KMS-11 (cell line): ENCODE measurements at regions not wholly inside any gene's neighbourhood (a gene's known extent, or its start where the extent isn't known, plus 50 kb on each side); places are given as distances from the start of the nearest gene placed in this dataset.

Experiments
- H2AFZ ChIP-seq: fragments of 200-600 bp; sonication (generic); 2 replicates; pipeline ENCODE4 v1.6.1; 2016; ENCODE audit warnings: antibody characterized with exemption, mixed run types, low read depth
- H3K27ac ChIP-seq: fragments of 200-600 bp; sonication (generic); 2 replicates; pipeline ENCODE4 v1.6.1; 2016; ENCODE audit warnings: mild to moderate bottlenecking, mixed run types
- H3K27me3 ChIP-seq: fragments of 200-600 bp; sonication (generic); 2 replicates; pipeline ENCODE4 v1.6.1; 2017; ENCODE audit warnings: mild to moderate bottlenecking, low read depth, mixed run types, moderate library complexity; ENCODE audit not compliant: insufficient read depth
- H3K36me3 ChIP-seq: fragments of 200-600 bp; sonication (generic); 2 replicates; pipeline ENCODE4 v1.6.1; 2017; ENCODE audit warnings: mild to moderate bottlenecking, mixed run types; ENCODE audit not compliant: insufficient read depth
- H3K4me1 ChIP-seq: fragments of 200-600 bp; sonication (generic); 2 replicates; pipeline ENCODE4 v1.6.1; 2016; ENCODE audit warnings: mild to moderate bottlenecking, low read depth, mixed run types; ENCODE audit not compliant: poor library complexity, severe bottlenecking
- H3K4me2 ChIP-seq: fragments of 200-600 bp; sonication (generic); 2 replicates; pipeline ENCODE4 v1.7.0; 2016; ENCODE audit warnings: mild to moderate bottlenecking, mixed run types
- H3K4me3 ChIP-seq: fragments of 200-600 bp; sonication (generic); IDR thresholded peaks from 2 replicates; pipeline ENCODE4 v1.6.1; 2017; ENCODE audit warnings: low read depth, low read length, mixed read lengths; ENCODE audit not compliant: insufficient read depth
- H3K79me2 ChIP-seq: fragments of 200-600 bp; sonication (generic); 2 replicates; pipeline ENCODE4 v1.6.1; 2016; ENCODE audit warnings: low read depth, mixed run types; ENCODE audit not compliant: insufficient read depth
- H3K9ac ChIP-seq: fragments of 200-600 bp; sonication (generic); 2 replicates; pipeline ENCODE4 v1.6.1; 2016; ENCODE audit warnings: mild to moderate bottlenecking, mixed run types
- H4K20me1 ChIP-seq: fragments of 200-600 bp; sonication (generic); 2 replicates; pipeline ENCODE4 v1.6.1; 2016; ENCODE audit warnings: mild to moderate bottlenecking, mixed run types; ENCODE audit not compliant: insufficient read depth
- CTCF ChIP-seq: fragments of 200-600 bp; sonication (generic); conservative IDR thresholded peaks from 2 replicates; pipeline ENCODE4 v1.6.1; 2017; ENCODE audit warnings: low read depth, mild to moderate bottlenecking, antibody characterized with exemption, low read length, moderate library complexity, mixed read lengths

DNA sequence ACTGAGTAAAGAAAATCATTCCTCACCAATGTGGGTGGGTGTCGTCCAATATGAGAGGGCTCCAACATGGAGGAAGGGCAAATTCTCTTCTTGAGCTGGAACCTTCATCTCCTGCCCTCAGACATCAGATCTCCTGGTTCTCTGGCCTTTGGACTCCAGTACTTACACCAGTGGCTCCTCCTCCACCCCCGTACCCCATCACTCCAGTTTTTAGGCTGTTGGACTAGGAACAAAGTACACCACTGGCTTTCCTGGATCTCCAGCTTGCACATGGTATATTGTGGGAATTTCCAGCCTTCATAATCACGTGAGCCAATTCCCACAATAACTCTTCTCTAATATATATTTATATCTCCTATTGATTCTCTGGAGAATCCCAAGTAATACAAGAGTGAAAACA, 196.9 kb downstream of the PDHA2 start:
- no peak overlapping the region for H2AFZ ChIP-seq
- H3K9ac ChIP-seq, result no peak overlapping the region
- H3K27me3 ChIP-seq, result no peaks in the 10 kb centered on the region
- H3K79me2 ChIP-seq, result no peaks in the 10 kb centered on the region
- no peaks in the 10 kb centered on the region for H3K4me1 ChIP-seq
- H4K20me1 ChIP-seq, result no peaks in the 10 kb centered on the region
- no peak overlapping the region for H3K4me2 ChIP-seq
- TF ChIP-seq CTCF, result no peak
- no peak overlapping the region for H3K27ac ChIP-seq
- no peaks in the 10 kb centered on the region for H3K36me3 ChIP-seq
- H3K4me3 ChIP-seq, result no peak overlapping the region

GRCh38 chr4:96037705-96038104, 197.8 kb downstream of the PDHA2 start:
- Histone ChIP-seq H4K20me1 (no peaks in the 10 kb centered on the region), H3K36me3 (no peaks in the 10 kb centered on the region), H3K9ac (no peak overlapping the region), H2AFZ (no peak overlapping the region), H3K4me1 (no peaks in the 10 kb centered on the region), H3K79me2 (no peaks in the 10 kb centered on the region), H3K27ac (no peak overlapping the region), H3K4me2 (no peak overlapping the region), H3K27me3 (no peaks in the 10 kb centered on the region), H3K4me3 (no peak overlapping the region)
- no peak for TF ChIP-seq CTCF

DNA sequence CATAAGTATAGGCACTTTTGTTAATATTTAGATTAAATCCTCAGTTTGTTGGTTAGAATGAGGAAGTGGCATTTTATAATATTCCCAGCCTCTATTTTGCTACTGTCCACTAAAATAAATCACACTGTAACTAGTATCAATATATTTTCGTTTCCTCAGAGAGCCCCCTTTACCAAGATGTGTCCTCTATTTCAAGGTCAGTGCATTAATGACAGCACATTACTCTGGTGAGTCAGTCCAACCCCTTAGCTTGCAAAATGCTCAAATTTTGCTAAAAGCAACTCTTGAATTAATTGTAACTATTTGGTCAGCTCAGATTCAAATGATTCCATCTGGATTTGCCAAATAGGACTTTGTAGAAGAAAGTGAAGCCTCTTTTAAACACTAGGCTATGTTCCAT, 199.3 kb downstream of the PDHA2 start:
- Histone ChIP-seq H3K27ac (no peak overlapping the region), H3K79me2 (no peaks in the 10 kb centered on the region), H3K4me1 (no peaks in the 10 kb centered on the region), H3K4me2 (no peak overlapping the region), H3K9ac (no peak overlapping the region), H4K20me1 (no peaks in the 10 kb centered on the region), H3K36me3 (no peaks in the 10 kb centered on the region), H2AFZ (no peak overlapping the region), H3K4me3 (no peak overlapping the region), H3K27me3 (no peaks in the 10 kb centered on the region)
- TF ChIP-seq CTCF, result no peak

DNA sequence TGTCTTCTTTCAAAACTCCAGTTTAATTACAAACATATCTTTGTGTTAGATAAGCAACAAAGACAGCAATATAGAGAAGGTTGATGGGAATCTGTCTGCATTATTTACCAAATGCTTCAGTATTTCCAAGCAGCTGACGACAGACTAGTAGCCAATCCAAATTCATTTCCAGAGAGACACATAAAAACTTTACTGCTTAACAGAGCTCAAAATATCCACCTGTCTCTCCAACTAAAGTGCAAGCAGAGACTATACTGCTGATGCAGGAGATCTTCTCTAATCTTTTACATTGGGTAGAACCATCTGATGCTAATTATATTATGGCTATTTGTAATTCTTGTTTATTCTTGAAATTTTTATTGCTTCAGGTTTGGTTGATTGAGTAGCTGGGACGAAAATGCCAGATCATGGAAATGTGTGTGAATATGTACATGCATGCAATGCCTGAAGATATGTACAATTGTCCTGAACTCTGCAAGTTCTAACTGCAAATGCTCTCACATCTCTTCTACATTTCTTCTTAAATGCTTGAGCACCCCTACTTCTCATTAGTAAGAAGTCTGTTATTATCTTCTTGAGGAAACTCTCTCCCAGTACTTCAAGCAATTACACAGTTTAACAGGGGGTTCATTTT, 200.0 kb downstream of the PDHA2 start:
- Histone ChIP-seq H3K4me2 (no peak overlapping the region), H3K9ac (no peak overlapping the region), H3K27ac (no peak overlapping the region), H2AFZ (no peak overlapping the region), H3K36me3 (no peaks in the 10 kb centered on the region), H4K20me1 (no peaks in the 10 kb centered on the region), H3K27me3 (no peaks in the 10 kb centered on the region), H3K79me2 (no peaks in the 10 kb centered on the region), H3K4me1 (no peaks in the 10 kb centered on the region), H3K4me3 (no peak overlapping the region)
- TF ChIP-seq CTCF, result no peak
